CD14-positive monocyte (primary cell): ENCODE measurements at regions not wholly inside any gene's neighbourhood (a gene's known extent, or its start where the extent isn't known, plus 50 kb on each side); places are given as distances from the start of the nearest gene placed in this dataset.

Experiments used
- DNase-seq, 3 donors: peaks; one replicate each; pipeline ENCODE4 v3.0.0-alpha.2; 2011 to 2022
- H2AFZ ChIP-seq: 2 replicates; pipeline ENCODE4 v1.6.0; 2012; ENCODE audit warnings: mild to moderate bottlenecking, low read depth, low read length, inconsistent platforms; ENCODE audit not compliant: insufficient read depth, poor library complexity, severe bottlenecking
- H3K27ac ChIP-seq, 2 donors: 1 replicate in 1 of 2; 2 replicates in 1 of 2; pipeline ENCODE4 v1.5.1; 2012 to 2013; ENCODE audit warnings: low read length in 2 of 2, control low read depth in 1 of 2, inconsistent platforms in 1 of 2, low read depth in 1 of 2, mild to moderate bottlenecking in 1 of 2
- H3K27me3 ChIP-seq, 2 donors: one replicate each; pipeline versions ENCODE4 v1.6.0 to v1.6.1; 2011 to 2013; ENCODE audit warnings: low read length in 2 of 2; ENCODE audit not compliant: control insufficient read depth in 2 of 2, insufficient read depth in 2 of 2
- H3K36me3 ChIP-seq, 2 donors: replicated peaks in 1 of 2; 1 replicate in 1 of 2; 2 replicates in 1 of 2; pipeline versions ENCODE4 v1.5.1 to v1.6.1; 2012 to 2013; ENCODE audit warnings: low read length in 2 of 2, control low read depth in 1 of 2, inconsistent platforms in 1 of 2, mild to moderate bottlenecking in 1 of 2; ENCODE audit not compliant: insufficient read depth in 2 of 2, control insufficient read depth in 1 of 2
- H3K4me1 ChIP-seq, 2 donors: 1 replicate in 1 of 2; 2 replicates in 1 of 2; pipeline versions ENCODE4 v1.5.1 to v1.6.1; 2012 to 2013; ENCODE audit warnings: low read length in 2 of 2, control low read depth in 1 of 2, inconsistent platforms in 1 of 2, mild to moderate bottlenecking in 1 of 2, moderate library complexity in 1 of 2; ENCODE audit not compliant: insufficient read depth in 2 of 2, control insufficient read depth in 1 of 2
- H3K4me2 ChIP-seq: replicated peaks from 2 replicates; pipeline ENCODE3; 2012; ENCODE audit warnings: low read length, moderate library complexity, mild to moderate bottlenecking; ENCODE audit not compliant: poor library complexity, severe bottlenecking; ENCODE audit errors: extremely low read depth
- H3K4me3 ChIP-seq, 3 experiments: fragments of 200-600 bp in 1 of 3; sonication (generic) in 1 of 3; replicated peaks in 1 of 3; 1 replicate in 2 of 3; 2 replicates in 1 of 3; pipeline ENCODE4 v1.5.1; 2011 to 2013; ENCODE audit warnings: low read length in 3 of 3, mild to moderate bottlenecking in 3 of 3, control low read depth in 2 of 3, low read depth in 2 of 3, inconsistent platforms in 1 of 3, moderate library complexity in 1 of 3
- H3K79me2 ChIP-seq: 2 replicates; pipeline ENCODE4 v1.6.0; 2012; ENCODE audit warnings: mild to moderate bottlenecking, control low read depth, inconsistent platforms, low read length, moderate library complexity; ENCODE audit not compliant: insufficient read depth
- H3K9ac ChIP-seq: 2 replicates; pipeline ENCODE4 v1.6.0; 2017; ENCODE audit warnings: low read length, mild to moderate bottlenecking; ENCODE audit not compliant: insufficient read depth, poor library complexity, severe bottlenecking
- H3K9me3 ChIP-seq, 2 donors: replicated peaks in 1 of 2; 1 replicate in 1 of 2; 2 replicates in 1 of 2; pipeline versions ENCODE4 v1.5.1 to v1.6.1; 2012 to 2013; ENCODE audit warnings: low read length in 2 of 2, control low read depth in 1 of 2; ENCODE audit not compliant: control insufficient read depth in 1 of 2, insufficient read depth in 1 of 2
- H4K20me1 ChIP-seq: 2 replicates; pipeline ENCODE4 v1.6.0; 2012; ENCODE audit warnings: mild to moderate bottlenecking, low read length, control low read depth, moderate library complexity; ENCODE audit not compliant: insufficient read depth
- H3K27ac Mint-ChIP-seq, 7 donors: one replicate each; pipeline ENCODE4 v1.8.0; 2020; ENCODE audit warnings: mild to moderate bottlenecking in 7 of 7, mixed read lengths in 7 of 7, moderate library complexity in 6 of 7, inconsistent platforms in 2 of 7
- H3K27me3 Mint-ChIP-seq, 3 donors: one replicate each; pipeline ENCODE4 v1.8.0; 2021 to 2022; ENCODE audit warnings: low read depth in 3 of 3, mild to moderate bottlenecking in 3 of 3, mixed read lengths in 3 of 3, moderate library complexity in 3 of 3, inconsistent platforms in 1 of 3
- H3K36me3 Mint-ChIP-seq, 2 donors: one replicate each; pipeline ENCODE4 v1.8.0; 2020; ENCODE audit warnings: mixed read lengths in 2 of 2, inconsistent platforms in 1 of 2, mild to moderate bottlenecking in 1 of 2
- H3K4me1 Mint-ChIP-seq: one replicate; pipeline ENCODE4 v1.8.0; 2020; ENCODE audit warnings: mild to moderate bottlenecking, mixed read lengths
- H3K4me3 Mint-ChIP-seq, 2 donors: one replicate each; pipeline ENCODE4 v1.8.0; 2020; ENCODE audit warnings: mild to moderate bottlenecking in 2 of 2, mixed read lengths in 2 of 2, moderate library complexity in 1 of 2
- H3K9me3 Mint-ChIP-seq, 7 donors: one replicate each; pipeline ENCODE4 v1.8.0; 2020 to 2022; ENCODE audit warnings: mixed read lengths in 7 of 7, mild to moderate bottlenecking in 6 of 7, moderate library complexity in 6 of 7, inconsistent platforms in 2 of 7
- CTCF ChIP-seq: fragments of 200-600 bp; IDR thresholded peaks from one replicate; pipeline ENCODE4 v1.8.0; 2022; ENCODE audit warnings: antibody characterized with exemption, mild to moderate bottlenecking
- WGBS: methylation state at CpG from one replicate; pipeline ENCODE4 v1.1.5; 2013; ENCODE audit warnings: missing lambda C conversion rate; ENCODE audit not compliant: insufficient coverage; 5-methylcytosine and 5-hydroxymethylcytosine counted together
- intact Hi-C, 2 donors: fragments of 100-400 bp; cut with micrococcal nuclease; formaldehyde crosslinking; loops; one replicate each; pipeline versions ENCODE4 v1.15.0 to v1.15.1; 2023

- Mint-ChIP-seq H3K27ac (no peak overlapping the region), H3K27me3 (no peaks in the 10 kb centered on the region), H3K4me3 (no peak overlapping the region), H3K36me3 (no peaks in the 10 kb centered on the region), H3K9me3 (peaks cover 0 to 5% (median 0%) of the 10 kb centered on the region in 7 donors), H3K4me1 (peaks cover 17% of the 10 kb centered on the region)
- Histone ChIP-seq H3K27ac (no peak overlapping the region), H3K9ac (no peak overlapping the region), H2AFZ (no peak overlapping the region), H3K4me2 (no peak overlapping the region), H3K36me3 (no peaks in the 10 kb centered on the region), H4K20me1 (no peaks in the 10 kb centered on the region), H3K79me2 (no peaks in the 10 kb centered on the region), H3K4me3 (no peak overlapping the region), H3K27me3 (no peaks in the 10 kb centered on the region), H3K4me1 (peaks cover 4 to 16% of the 10 kb centered on the region in 2 donors), H3K9me3 (no peaks in the 10 kb centered on the region)
- no peak for TF ChIP-seq CTCF
- DNase-seq, result no peak
- 100% methylated on average over 2 of the region's 4 CpGs for WGBS
- intact Hi-C loops, result no loop called here
These were observed 403.9 kb upstream of the LMCD1 start for GRCh38 chr3:8097690-8098089.

- Mint-ChIP-seq H3K27ac (no peak overlapping the region), H3K36me3 (no peaks in the 10 kb centered on the region), H3K9me3 (peaks cover 0 to 2% (median 2%) of the 10 kb centered on the region in 7 donors), H3K4me3 (no peak overlapping the region), H3K27me3 (peaks cover 0 to 2% (median 0%) of the 10 kb centered on the region in 3 donors), H3K4me1 (peaks cover 8% of the 10 kb centered on the region)
- Histone ChIP-seq H3K9me3 (no peaks in the 10 kb centered on the region), H3K79me2 (no peaks in the 10 kb centered on the region), H3K36me3 (no peaks in the 10 kb centered on the region), H2AFZ (no peak overlapping the region), H3K4me1 (no peaks in the 10 kb centered on the region), H3K9ac (no peak overlapping the region), H3K4me3 (no peak overlapping the region), H3K27ac (no peak overlapping the region), H3K4me2 (no peak overlapping the region), H3K27me3 (no peaks in the 10 kb centered on the region), H4K20me1 (no peaks in the 10 kb centered on the region)
- TF ChIP-seq CTCF, result no peak
- DNase-seq, result no peak
- no CpG with 5 or more reads among the region's 3 CpGs for WGBS
- intact Hi-C loops, result no loop called here
These were observed 397.7 kb upstream of the LMCD1 start for GRCh38 chr3:8103954-8104353.
